ENCODE measurements at regions not wholly inside any gene's neighbourhood (a gene's known extent, or its start where the extent isn't known, plus 50 kb on each side); places are given as distances from the start of the nearest gene placed in this dataset.
"Not testable (repeated sequence)": the region's sequence is repeated elsewhere in the genome, so short reads cannot be mapped to it uniquely, and the experiment has no call there.

DNA sequence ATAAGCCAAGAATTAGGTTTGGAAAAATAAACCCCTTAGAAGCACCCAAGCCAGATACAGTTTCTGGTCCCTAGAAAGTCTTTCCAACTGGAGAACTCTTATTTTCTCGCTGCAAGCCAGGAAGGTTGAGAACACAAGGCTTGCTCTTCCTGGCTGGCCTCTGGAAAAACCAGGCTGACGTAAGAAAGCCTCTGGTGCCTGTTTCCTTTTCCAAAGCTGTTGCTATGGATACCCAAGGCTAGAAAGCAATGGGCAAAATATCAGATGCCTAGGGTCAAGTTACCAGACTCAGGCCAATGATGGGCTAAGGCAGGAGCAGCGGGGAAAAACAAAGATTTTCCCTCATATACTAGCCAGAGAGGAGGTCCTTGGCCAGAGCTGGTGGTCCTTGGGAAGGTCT, 281.6 kb downstream of the KLHL13 start:
- H3K9me3 ChIP-seq: peaks cover 0 to 11% (median 0%) of the 10 kb centered on the region in 12 donors
- DNase-seq (no peak), ATAC-seq (no peak)
- no peaks in the 10 kb centered on the region for H3K27me3 ChIP-seq
- no peak for TF ChIP-seq POLR2A (IDR thresholded peaks at IDR 0.05)
- TF ChIP-seq, protein P1, sequence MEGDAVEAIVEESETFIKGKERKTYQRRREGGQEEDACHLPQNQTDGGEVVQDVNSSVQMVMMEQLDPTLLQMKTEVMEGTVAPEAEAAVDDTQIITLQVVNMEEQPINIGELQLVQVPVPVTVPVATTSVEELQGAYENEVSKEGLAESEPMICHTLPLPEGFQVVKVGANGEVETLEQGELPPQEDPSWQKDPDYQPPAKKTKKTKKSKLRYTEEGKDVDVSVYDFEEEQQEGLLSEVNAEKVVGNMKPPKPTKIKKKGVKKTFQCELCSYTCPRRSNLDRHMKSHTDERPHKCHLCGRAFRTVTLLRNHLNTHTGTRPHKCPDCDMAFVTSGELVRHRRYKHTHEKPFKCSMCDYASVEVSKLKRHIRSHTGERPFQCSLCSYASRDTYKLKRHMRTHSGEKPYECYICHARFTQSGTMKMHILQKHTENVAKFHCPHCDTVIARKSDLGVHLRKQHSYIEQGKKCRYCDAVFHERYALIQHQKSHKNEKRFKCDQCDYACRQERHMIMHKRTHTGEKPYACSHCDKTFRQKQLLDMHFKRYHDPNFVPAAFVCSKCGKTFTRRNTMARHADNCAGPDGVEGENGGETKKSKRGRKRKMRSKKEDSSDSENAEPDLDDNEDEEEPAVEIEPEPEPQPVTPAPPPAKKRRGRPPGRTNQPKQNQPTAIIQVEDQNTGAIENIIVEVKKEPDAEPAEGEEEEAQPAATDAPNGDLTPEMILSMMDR (IDR thresholded peaks at IDR 0.05): no peak
- WGBS, 4 donors: 22 to 45% (median 32%) methylated on average over 3 of the region's 3 CpGs
- intact Hi-C loops (cut with DNase I): no loop called here
- no peak overlapping the region for H3K27ac ChIP-seq
- no peak overlapping the region for H3K4me3 ChIP-seq
- no peaks in the 10 kb centered on the region for H3K4me1 ChIP-seq
- H3K36me3 ChIP-seq: no peaks in the 10 kb centered on the region

DNA sequence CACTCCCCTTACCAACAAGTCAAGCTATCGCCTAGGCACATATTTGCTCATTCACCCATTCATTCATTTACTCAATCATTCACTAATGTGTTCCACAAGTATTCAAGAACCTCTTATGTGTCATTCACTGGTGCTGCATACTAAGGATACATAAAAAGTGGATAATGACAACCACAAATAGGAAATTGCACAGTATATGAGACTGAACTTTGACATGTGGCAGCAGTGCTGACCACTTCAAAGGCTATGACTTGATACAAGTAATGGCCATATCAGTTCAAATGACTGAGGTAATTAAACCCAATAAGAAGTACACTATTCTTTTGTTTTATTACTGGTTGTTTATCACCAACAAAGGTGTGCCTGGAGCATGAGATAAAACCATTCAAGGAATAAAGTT, 282.5 kb downstream of the KLHL13 start:
- intact Hi-C loops (cut with DNase I): no loop called here
- no peak for ATAC-seq
- H3K4me3 ChIP-seq: no peak overlapping the region
- TF ChIP-seq POLR2A (IDR thresholded peaks at IDR 0.05): no peak
- TF ChIP-seq, protein P1 (IDR thresholded peaks at IDR 0.05): no peak
- no peak for DNase-seq
- H3K27ac ChIP-seq: no peak overlapping the region
- H3K36me3 ChIP-seq: no peaks in the 10 kb centered on the region
- H3K4me1 ChIP-seq: no peaks in the 10 kb centered on the region
- peaks cover 0 to 11% (median 0%) of the 10 kb centered on the region in 12 donors for H3K9me3 ChIP-seq
- 73 to 96% (median 85%) methylated on average over 1 of the region's 1 CpG for WGBS, 4 donors
- H3K27me3 ChIP-seq: no peaks in the 10 kb centered on the region

DNA sequence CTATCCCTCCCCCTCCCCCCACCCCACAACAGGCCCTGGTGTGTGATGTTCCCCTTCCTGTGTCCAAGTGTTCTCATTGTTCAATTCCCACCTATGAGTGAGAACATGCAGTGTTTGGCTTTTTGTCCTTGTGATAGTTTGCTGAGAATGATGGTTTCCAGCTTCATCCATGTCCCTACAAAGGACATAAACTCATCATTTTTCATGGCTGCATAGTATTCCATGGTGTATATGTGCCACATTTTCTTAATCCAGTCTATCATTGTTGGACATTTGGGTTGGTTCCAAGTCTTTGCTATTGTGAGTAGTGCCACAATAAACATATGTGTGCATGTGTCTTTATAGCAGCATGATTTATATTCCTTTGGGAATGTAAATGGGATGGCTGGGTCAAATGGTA, 295.1 kb downstream of the KLHL13 start:
- H3K27ac ChIP-seq; ATAC-seq; H3K9me3 ChIP-seq; H3K4me1 ChIP-seq; H3K27me3 ChIP-seq; DNase-seq; H3K4me3 ChIP-seq; H3K36me3 ChIP-seq; intact Hi-C loops (cut with DNase I): not testable (repeated sequence)

DNA sequence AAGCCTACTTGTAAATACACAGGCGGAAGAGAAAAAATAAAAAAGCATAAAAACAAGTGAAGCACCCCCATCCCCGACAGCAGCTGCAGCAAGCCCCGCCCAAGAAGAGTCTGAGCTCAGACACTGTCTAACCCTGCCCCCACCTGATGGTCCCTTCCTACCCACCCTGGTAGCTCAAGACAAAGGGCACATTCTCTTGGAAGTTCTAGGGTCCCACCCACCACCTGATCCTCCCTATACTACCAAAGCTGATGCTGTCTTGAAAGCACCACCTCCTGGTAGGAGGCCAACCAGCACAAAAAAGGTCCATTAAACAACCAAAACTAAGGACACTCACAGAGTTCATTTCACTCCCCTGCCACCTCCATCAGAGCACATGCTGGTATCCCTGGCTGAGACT, 308.2 kb downstream of the KLHL13 start:
- H3K9me3 ChIP-seq: peaks cover 0 to 25% (median 0%) of the 10 kb centered on the region in 12 donors
- no peak overlapping the region for H3K27ac ChIP-seq
- no peak for TF ChIP-seq POLR2A (IDR thresholded peaks at IDR 0.05)
- TF ChIP-seq, protein P1 (IDR thresholded peaks at IDR 0.05): no peak
- DNase-seq (no peak), ATAC-seq (no peak)
- H3K4me3 ChIP-seq: no peak overlapping the region
- H3K36me3 ChIP-seq: no peaks in the 10 kb centered on the region
- no peaks in the 10 kb centered on the region for H3K4me1 ChIP-seq
- H3K27me3 ChIP-seq: no peaks in the 10 kb centered on the region
- intact Hi-C loops (cut with DNase I): no loop called here
- 63 to 86% (median 77%) methylated on average over 3 of the region's 3 CpGs for WGBS, 4 donors

DNA sequence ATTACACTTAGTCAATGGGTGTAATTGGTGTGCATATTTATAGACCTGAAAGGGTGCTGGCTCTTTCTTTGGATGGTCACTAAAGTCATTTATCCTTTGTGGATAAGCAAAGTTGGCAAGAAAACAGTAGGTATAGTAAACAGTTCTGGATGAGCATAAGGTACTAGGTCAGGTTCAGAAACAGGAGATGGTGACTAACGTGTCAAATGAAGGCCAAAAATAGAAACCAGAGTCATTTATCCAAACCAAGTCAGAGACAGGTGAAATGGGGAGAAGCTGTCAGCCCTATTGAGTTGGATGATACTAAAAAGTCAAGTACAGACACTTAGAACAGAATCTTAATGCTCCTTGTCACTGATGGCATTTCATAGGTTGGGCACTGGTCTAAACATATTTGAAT, 313.1 kb downstream of the KLHL13 start:
- Histone ChIP-seq H3K27me3 (no peaks in the 10 kb centered on the region), H3K4me3 (no peak overlapping the region), H3K36me3 (no peaks in the 10 kb centered on the region), H3K27ac (no peak overlapping the region), H3K9me3 (peaks cover 0 to 4% (median 0%) of the 10 kb centered on the region in 12 donors), H3K4me1 (no peaks in the 10 kb centered on the region)
- WGBS, 4 donors: 10 to 41% (median 38%) methylated on average over 1 of the region's 1 CpG
- intact Hi-C loops (cut with DNase I): no loop called here
- DNase-seq (no peak), ATAC-seq (no peak)
- TF ChIP-seq POLR2A (IDR thresholded peaks at IDR 0.05): no peak
- TF ChIP-seq, protein P1 (IDR thresholded peaks at IDR 0.05): no peak
